ENCODE measurements at regions not wholly inside any gene's neighbourhood (a gene's known extent, or its start where the extent isn't known, plus 50 kb on each side); places are given as distances from the start of the nearest gene placed in this dataset.

- TF ChIP-seq EZH2 (IDR thresholded peaks at IDR 0.05; ENCODE audit: low read length, missing control alignments) (no peak), CTCF (conservative IDR thresholded peaks at IDR 0.05 in 1 of 2, IDR thresholded peaks at IDR 0.05 in 1 of 2; ENCODE audit: low read depth in 1 of 2, low read length in 2 of 2) (no peak)
Measured at GRCh38 chr18:75656035-75656434, 228.5 kb upstream of the SMIM21 start.

All from fibroblast of lung (primary cell).